ENCODE measurements at regions not wholly inside any gene's neighbourhood (a gene's known extent, or its start where the extent isn't known, plus 50 kb on each side); places are given as distances from the start of the nearest gene placed in this dataset.

DNA sequence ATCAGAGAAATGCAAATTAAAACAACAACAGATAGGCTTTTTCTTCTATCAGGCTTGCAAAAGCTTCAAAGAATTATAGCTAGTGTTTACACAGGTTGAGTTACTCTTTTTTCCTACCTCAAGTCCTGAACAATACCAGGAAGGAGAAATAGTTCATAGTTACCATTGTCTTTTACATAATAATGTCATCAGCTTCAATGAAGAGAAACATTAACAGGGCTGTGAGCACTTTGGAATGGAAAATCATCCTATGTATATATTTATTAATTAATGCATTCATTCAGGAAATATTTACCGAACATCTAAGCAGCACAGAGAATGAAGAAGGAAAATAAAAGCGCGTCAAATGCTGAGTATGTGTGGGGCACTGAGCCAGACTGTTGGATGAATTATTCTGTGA lies 197.3 kb downstream of the ZBTB18 start:
- Histone ChIP-seq H3K27me3 (no peaks in the 10 kb centered on the region), H3K36me3 (no peaks in the 10 kb centered on the region), H3K9me3 (no peaks in the 10 kb centered on the region), H3K4me1 (peaks cover 0 to 7% (median 0%) of the 10 kb centered on the region in 12 donors), H3K4me3 (no peak overlapping the region), H3K27ac (no peak overlapping the region)
- WGBS, 4 donors, result 65 to 72% (median 68%) methylated on average over 3 of the region's 3 CpGs
- DNase-seq (no peak), ATAC-seq (no peak)
- intact Hi-C loops (cut with DNase I), result no loop called here
- TF ChIP-seq POLR2A (IDR thresholded peaks at IDR 0.05), result no peak
- TF ChIP-seq, protein P1, sequence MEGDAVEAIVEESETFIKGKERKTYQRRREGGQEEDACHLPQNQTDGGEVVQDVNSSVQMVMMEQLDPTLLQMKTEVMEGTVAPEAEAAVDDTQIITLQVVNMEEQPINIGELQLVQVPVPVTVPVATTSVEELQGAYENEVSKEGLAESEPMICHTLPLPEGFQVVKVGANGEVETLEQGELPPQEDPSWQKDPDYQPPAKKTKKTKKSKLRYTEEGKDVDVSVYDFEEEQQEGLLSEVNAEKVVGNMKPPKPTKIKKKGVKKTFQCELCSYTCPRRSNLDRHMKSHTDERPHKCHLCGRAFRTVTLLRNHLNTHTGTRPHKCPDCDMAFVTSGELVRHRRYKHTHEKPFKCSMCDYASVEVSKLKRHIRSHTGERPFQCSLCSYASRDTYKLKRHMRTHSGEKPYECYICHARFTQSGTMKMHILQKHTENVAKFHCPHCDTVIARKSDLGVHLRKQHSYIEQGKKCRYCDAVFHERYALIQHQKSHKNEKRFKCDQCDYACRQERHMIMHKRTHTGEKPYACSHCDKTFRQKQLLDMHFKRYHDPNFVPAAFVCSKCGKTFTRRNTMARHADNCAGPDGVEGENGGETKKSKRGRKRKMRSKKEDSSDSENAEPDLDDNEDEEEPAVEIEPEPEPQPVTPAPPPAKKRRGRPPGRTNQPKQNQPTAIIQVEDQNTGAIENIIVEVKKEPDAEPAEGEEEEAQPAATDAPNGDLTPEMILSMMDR (IDR thresholded peaks at IDR 0.05), result no peak

DNA sequence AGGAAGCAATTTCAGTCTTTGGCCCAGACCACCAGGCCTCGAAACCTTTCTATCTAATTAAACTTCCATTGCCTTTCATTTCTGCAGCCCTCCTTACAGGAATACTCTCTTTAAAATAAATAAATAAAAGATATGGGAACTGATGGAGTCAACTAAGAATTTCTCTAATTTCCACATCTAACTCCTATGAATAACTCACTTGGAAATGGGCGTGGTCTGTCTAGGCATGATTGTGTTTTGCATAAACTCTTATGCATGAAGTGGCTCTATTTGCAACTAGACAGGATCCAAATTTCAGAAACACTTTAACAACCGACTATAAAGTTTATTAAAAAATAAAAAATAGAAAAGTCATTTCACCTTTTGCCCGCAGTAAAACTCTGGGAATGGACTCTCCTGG lies 199.5 kb downstream of the ADSS2 start:
- DNase-seq (no peak), ATAC-seq (no peak)
- H3K27ac ChIP-seq, result no peak overlapping the region
- no peak for TF ChIP-seq POLR2A (IDR thresholded peaks at IDR 0.05)
- TF ChIP-seq, protein P1 (IDR thresholded peaks at IDR 0.05), result no peak
- H3K36me3 ChIP-seq, result no peaks in the 10 kb centered on the region
- no peak overlapping the region for H3K4me3 ChIP-seq
- H3K9me3 ChIP-seq, result peaks cover 0 to 6% (median 0%) of the 10 kb centered on the region in 12 donors
- H3K4me1 ChIP-seq, result peaks cover 0 to 24% (median 0%) of the 10 kb centered on the region in 12 donors
- 94 to 96% (median 95%) methylated on average over 4 of the region's 4 CpGs for WGBS, 4 donors
- intact Hi-C loops (cut with DNase I), result no loop called here
- H3K27me3 ChIP-seq, result peaks cover 0 to 5% (median 0%) of the 10 kb centered on the region in 9 donors

DNA sequence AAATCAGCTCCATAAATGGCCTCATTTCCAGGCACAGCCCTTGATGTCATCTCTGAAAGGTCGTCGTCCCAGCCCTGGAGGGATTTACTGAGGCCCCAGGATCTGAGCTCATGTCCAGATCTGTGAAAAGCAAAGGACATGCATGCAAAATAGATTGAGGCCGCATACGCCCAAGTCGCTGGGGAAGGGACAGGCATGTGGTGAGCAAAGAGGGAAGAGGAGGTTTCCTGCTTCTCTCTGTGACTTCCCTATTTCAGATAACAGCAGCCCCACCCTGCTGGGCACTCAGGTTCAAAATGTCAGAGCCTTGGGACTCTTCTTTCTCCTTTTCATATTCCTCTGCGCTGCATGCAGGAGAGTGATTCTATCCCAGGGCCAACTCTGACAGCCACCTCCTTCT lies 197.2 kb downstream of the ADSS2 start:
- H3K4me3 ChIP-seq, result no peak overlapping the region
- intact Hi-C loops (cut with DNase I), result no loop called here
- DNase-seq, result peak; percentile 28 to 73 (median 54)
- no peak for TF ChIP-seq POLR2A (IDR thresholded peaks at IDR 0.05)
- TF ChIP-seq, protein P1 (IDR thresholded peaks at IDR 0.05), result no peak
- no peaks in the 10 kb centered on the region for H3K36me3 ChIP-seq
- 59 to 78% (median 64%) methylated on average over 6 of the region's 6 CpGs for WGBS, 4 donors
- peak overlapping the region in 2 of 12 donors; percentile 41 to 71 for H3K27ac ChIP-seq
- ATAC-seq, result peak in 3 of 4 donors; percentile 70 to 88 (median 88)
- peaks cover 0 to 6% (median 0%) of the 10 kb centered on the region in 12 donors for H3K9me3 ChIP-seq
- peaks cover 0 to 24% (median 0%) of the 10 kb centered on the region in 12 donors for H3K4me1 ChIP-seq
- peaks cover 0 to 12% (median 0%) of the 10 kb centered on the region in 9 donors for H3K27me3 ChIP-seq

DNA sequence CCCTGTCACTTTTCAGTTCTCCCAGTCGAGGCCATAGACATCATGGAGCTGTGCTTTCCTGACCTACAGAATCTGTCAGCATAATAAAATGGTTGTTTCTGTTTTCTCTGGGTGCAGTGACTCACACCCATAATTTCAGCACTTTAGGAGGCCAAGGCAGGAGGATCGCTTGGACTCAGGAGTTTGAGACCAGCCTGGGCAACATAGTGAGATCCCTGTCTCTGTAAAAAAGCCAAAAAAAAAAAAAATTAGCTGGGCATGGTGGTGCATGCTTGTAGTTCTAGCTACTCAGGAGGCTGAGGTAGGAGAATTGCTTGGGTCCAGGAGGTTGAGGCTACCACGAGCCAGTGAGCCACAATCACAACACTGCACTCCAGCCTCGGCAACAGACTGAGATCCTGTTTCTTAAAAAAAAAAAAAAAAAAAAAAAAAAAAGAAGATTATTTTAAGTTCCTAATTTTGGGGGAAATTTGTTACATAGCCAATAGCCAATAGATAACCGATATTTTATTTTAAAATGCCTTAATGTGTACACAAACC lies 196.2 kb downstream of the ADSS2 start:
- TF ChIP-seq POLR2A (IDR thresholded peaks at IDR 0.05), result no peak
- Histone ChIP-seq H3K4me1 (peaks cover 0 to 24% (median 0%) of the 10 kb centered on the region in 12 donors), H3K9me3 (peaks cover 0 to 6% (median 0%) of the 10 kb centered on the region in 12 donors), H3K36me3 (no peaks in the 10 kb centered on the region), H3K4me3 (no peak overlapping the region), H3K27ac (peak overlapping the region in 1 of 12 donors; percentile 71), H3K27me3 (peaks cover 0 to 12% (median 0%) of the 10 kb centered on the region in 9 donors)
- intact Hi-C loops (cut with DNase I), result no loop called here
- WGBS, 4 donors, result 83 to 95% (median 91%) methylated on average over 5 of the region's 5 CpGs
- DNase-seq (no peak), ATAC-seq (no peak)
